Kidney tubule cell (primary cell): ENCODE measurements at regions not wholly inside any gene's neighbourhood (a gene's known extent, or its start where the extent isn't known, plus 50 kb on each side); places are given as distances from the start of the nearest gene placed in this dataset.
"Not testable (repeated sequence)": the region's sequence is repeated elsewhere in the genome, so short reads cannot be mapped to it uniquely, and the experiment has no call there.

Experiments used
- DNase-seq: peaks from one replicate; pipeline ENCODE4 v3.0.0-alpha.2; 2018; ENCODE audit warnings: low spot score

DNA sequence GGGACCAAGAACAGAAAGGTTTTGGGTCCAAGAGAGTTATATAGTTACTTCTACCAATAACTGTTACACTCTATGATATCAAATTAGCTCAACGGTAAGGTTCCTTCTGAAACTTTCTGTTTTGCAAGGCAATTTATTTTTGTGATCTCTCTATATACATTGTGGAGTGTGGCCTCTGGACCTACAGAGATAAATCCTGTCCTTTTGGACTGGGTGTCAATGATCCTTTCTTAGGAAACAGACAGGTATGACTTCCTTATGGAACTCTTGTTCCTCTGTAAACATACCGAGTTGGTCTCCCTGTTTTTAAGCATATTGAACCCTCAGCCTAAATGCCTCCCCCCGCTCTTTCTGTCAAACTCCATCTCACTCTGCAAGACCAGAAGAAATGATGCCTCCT is 1117.8 kb downstream of the BCL11A start:
- DNase-seq, result no peak

DNA sequence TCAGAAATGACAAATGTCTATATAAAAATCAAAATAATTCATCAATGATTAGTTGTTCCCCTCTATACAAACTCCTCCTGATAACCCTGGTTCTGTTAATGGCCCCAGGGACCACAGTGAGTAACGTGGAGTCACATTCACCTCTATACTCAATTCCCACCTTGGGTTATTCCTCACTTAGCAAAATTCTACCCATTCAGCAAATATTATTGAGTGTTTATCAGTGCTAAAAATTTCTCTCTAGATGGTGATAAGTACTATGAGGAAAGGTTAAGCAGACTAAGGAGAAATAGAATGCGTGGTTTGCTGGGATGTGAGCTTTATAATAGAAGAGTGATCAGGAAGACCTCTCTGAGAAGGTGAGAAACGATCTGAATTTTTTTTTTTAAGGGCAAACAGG is 1124.5 kb downstream of the BCL11A start:
- DNase-seq, result no peak

DNA sequence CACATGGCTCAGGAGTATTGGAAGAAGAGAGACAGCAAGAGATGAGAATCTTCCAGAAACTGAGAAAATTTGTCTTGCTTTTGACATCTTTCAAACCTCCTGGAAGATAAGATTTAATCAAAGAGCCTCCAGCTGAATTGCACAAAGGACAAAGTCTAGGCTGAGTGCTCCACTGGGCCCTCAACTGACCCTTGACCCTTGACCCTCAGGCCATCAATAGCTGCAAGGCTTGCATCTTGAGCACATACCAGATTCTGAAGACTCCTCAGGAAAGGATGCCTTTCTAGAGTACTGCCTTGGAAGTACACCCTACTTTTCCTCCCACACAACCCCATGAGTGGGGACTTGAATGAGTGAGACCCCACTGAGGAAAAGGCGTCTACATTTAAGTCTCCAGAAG is 1125.5 kb downstream of the BCL11A start:
- DNase-seq, result no peak

- peak; percentile 67 for DNase-seq
Observed at GRCh38 chr2:59425247-59425646, 1128.2 kb downstream of the BCL11A start.

GRCh38 chr2:59413751-59414570 is 1139.5 kb downstream of the BCL11A start:
- DNase-seq, result no peak

DNA sequence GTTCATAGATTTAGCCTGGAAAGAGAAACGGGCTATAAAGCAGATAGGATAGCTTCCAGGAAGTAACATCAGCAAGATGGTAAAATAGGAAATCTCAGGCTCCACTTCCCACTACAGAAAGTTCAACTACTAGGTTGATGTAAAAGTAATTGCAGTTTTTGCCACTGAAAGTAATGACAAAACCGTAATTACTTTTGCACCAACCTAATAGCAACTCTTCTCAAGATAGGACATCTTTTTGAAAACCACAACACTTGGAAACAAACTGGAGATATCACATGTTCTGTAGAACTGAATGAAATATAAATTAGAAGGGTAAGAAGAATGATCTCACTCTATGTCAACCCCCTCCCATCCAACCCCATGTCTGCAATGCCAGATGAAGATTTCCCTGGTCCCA is 1154.3 kb downstream of the BCL11A start:
- DNase-seq, result no peak

GRCh38 chr2:59398081-59398480 is 1155.4 kb downstream of the BCL11A start:
- DNase-seq, result peak; percentile 3

- DNase-seq, result no peak
Observed at GRCh38 chr2:59395119-59395518, 1154.0 kb upstream of the FANCL start.

- DNase-seq, result peak; percentile 60
Observed at GRCh38 chr2:59391896-59392295, 1150.8 kb upstream of the FANCL start.

GRCh38 chr2:59390581-59390980 is 1149.5 kb upstream of the FANCL start:
- DNase-seq, result peak; percentile 10

GRCh38 chr2:59389240-59389639 is 1148.1 kb upstream of the FANCL start:
- DNase-seq, result peak; percentile 96

GRCh38 chr2:59385971-59386370 is 1144.8 kb upstream of the FANCL start:
- DNase-seq, result no peak

- DNase-seq, result no peak
Observed at GRCh38 chr2:59383473-59383872, 1142.3 kb upstream of the FANCL start.

DNA sequence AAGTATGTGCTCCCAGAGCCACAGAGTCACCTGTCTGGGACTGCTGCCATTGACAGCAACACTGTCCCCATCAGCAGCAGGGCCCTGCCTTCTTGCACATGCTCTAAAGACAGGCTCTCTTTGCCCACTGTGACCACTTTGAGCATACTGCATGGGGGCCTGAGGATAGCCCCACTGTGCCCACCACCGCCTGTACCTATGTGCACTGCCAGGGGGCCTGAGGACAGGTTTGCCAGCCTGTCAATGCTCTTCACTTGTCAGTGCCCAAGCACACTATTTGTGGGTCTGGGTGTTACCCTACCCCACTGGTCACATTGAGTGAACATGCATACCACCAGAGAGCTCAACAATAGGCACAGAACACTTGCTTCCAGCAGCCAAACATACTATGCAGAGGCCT is 1137.0 kb upstream of the FANCL start:
- DNase-seq, result no peak

GRCh38 chr2:59366288-59366687 is 1125.2 kb upstream of the FANCL start:
- DNase-seq, result no peak

DNA sequence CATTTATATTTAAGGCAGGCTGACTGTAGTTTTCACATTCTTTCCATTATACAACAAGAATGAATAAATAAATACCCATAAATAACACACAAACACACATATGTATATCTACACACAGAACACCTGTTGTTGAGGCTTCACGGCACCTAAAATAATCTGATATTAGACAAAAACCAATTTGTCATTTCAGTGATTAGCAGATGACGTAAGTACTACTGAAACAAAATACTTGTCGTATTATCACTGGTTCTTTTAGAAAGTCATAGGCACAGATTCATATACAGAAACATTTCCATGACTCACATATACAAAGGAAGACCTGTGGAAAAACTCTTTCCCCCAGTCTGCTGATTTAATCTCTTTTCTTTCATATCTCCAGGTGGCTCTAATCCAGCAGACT is 1113.4 kb upstream of the FANCL start:
- no peak for DNase-seq

- DNase-seq, result no peak
Observed at GRCh38 chr2:59353306-59353921, 1112.3 kb upstream of the FANCL start.

GRCh38 chr2:59342166-59342565 is 1101.0 kb upstream of the FANCL start:
- DNase-seq, result no peak

DNA sequence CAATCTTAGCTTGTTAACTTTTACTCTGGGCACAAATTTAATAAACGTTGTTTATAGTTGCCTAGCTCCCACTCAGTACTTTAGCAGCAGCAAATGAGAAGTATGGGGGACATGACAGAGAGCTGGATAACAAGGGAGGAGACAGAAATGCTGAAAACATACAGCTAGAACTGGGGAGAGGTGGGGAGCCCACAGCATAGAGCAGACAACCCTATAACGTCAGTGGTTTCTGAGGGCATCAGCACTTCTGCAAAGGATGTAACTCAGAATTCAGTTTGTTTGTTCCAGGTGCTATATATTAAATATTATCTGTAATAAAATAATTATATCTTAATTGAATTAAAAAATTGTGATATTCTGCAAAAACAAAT is 1098.7 kb upstream of the FANCL start:
- DNase-seq, result no peak

DNA sequence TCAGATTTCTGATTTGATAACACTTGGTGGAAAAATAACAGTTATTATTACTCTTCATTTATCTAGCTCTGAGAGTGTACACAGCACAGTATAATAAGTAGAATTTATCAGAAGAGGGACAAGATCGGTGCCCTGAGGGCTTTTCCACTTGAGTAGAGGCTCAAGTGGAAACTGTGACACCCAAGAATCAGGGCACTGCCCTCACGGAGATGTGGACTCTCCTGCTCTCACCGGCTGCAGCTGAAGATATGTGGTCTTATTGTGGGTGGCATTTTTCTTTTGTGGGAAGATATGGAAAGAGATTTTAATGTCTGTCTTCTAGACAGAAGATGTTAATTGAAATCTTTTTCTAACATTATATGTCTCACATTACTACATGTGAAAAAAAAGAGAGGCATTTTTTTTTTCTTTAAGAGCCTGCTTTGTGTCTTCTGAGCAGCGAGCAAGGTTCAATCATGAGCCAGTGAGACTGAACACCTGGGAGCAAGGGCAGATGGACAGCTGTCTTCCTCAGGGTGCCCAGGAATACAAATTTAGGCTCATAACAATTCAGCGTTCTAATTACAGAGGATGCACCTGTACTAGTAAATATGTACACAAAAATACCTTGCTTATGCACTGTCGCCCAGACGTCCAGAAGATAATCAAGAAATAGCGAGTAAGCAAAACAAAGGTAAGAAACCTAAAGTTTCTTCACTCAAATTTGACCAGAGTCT is 1098.2 kb upstream of the FANCL start:
- DNase-seq, result no peak

DNA sequence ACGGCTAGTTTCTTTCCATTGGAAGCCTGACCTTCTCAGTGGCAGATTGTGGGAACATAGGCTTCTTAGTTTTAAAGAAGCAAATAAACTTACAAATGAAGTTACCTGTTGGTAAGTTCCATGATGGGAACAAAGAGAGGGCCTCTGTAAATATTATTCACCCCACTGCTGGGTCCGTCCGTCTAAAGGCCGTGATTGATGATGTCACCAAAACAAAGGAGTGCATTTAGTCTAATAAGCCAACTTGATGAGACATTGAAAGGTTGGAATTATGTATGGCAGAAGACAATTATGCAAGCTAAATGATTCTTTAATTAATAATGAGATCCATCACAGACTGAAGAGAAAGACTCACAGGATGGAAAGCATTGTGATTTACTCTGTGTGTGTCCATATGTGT is 1091.9 kb upstream of the FANCL start:
- no peak for DNase-seq

DNA sequence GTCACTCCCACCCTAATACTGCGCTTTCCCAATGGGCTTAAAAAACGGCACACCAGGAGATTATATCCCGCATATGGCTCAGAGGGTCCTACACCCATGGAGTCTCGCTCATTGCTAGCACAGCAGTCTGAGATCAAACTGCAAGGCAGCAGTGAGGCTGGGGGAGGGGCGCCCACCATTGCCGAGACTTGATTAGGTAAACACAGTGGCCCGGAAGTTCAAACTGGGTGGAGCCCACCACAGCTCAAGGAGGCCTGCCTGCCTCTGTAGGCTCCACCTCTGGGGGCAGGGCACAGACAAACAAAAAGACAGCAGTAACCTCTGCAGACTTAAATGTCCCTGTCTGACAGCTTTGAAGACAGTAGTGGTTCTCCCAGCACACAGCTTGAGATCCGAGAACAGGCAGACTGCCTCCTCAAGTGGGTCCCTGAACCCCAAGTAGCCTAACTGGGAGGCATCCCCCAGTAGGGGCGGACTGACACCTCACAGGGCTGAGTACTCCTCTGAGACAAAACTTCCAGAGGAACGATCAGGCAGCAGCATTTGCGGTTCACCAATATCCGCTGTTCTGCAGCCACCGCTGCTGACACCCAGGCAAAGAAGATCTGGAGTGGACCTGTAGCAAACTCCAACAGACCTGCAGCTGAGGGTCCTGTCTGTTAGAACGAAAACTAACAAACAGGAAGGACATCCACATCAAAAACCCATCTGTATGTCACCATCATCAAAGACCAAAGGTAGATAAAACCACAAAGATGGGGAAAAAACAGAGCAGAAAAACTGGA is 1085.6 kb upstream of the FANCL start:
- not testable (repeated sequence) for DNase-seq
